ENCODE measurements at regions not wholly inside any gene's neighbourhood (a gene's known extent, or its start where the extent isn't known, plus 50 kb on each side); places are given as distances from the start of the nearest gene placed in this dataset.

DNA sequence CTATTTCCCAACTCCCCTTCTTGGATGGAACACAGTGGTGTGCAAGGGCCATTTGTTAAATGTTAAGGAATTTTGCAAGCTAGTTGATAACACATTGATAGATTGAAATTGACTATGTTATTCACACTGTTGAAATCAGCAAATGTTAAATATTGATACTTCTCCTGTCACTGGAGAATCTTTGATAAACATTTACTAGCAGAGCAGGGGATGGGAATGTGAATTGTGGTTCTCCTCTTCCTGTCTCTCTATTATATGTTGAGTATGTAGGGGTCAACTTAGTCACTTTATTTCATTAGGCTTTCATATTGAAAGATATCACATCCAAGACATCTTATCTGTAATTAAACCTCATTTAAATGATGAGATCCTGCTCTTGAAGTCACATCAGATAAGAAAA lies 533.9 kb downstream of the TLR4 start:
- no peaks in the 10 kb centered on the region for H3K4me1 ChIP-seq
- H3K4me2 ChIP-seq: no peak overlapping the region
- H3K9me3 ChIP-seq: peaks cover 14% of the 10 kb centered on the region
- no peak overlapping the region for H3K27ac ChIP-seq
- ATAC-seq (no peak), DNase-seq (ENCODE audit: low read depth in 1 of 2, low spot score in 1 of 2) (no peak), FAIRE-seq (no peak)
- H3K4me3 ChIP-seq: no peak overlapping the region
- ChIA-PET CTCF (no interaction called here), POLR2A (no interaction called here)
- TF ChIP-seq HOXB5 (CRISPR knock-in tag; IDR thresholded peaks at IDR 0.05): no peak
- TF ChIP-seq CBX8 (IDR thresholded peaks at IDR 0.05): no peak
- TF ChIP-seq EHMT2 (IDR thresholded peaks at IDR 0.05; ENCODE audit: low read depth): no peak
- no peak for TF ChIP-seq ZNF302 (CRISPR knock-in tag; IDR thresholded peaks at IDR 0.05)
- TF ChIP-seq MAZ (IDR thresholded peaks at IDR 0.05; ENCODE audit: borderline replicate concordance, low read depth, low read length): no peak
- TF ChIP-seq, protein P1, sequence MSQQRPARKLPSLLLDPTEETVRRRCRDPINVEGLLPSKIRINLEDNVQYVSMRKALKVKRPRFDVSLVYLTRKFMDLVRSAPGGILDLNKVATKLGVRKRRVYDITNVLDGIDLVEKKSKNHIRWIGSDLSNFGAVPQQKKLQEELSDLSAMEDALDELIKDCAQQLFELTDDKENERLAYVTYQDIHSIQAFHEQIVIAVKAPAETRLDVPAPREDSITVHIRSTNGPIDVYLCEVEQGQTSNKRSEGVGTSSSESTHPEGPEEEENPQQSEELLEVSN (IDR thresholded peaks at IDR 0.05; ENCODE audit: borderline replicate concordance, low read depth): no peak
- TF ChIP-seq ZFP36 (IDR thresholded peaks at IDR 0.05; ENCODE audit: borderline replicate concordance, partially characterized antibody): no peak
- TF ChIP-seq KDM1A (IDR thresholded peaks at IDR 0.05; ENCODE audit: low read depth): no peak
- no peak for TF ChIP-seq ESRRA (IDR thresholded peaks at IDR 0.05; ENCODE audit: borderline replicate concordance, low read length)
- no peak for TF ChIP-seq SMC3 (IDR thresholded peaks at IDR 0.05)
- TF ChIP-seq MYC (IDR thresholded peaks at IDR 0.05; ENCODE audit: borderline replicate concordance, low read length): no peak
- no peak for TF ChIP-seq EHF (CRISPR knock-in tag; IDR thresholded peaks at IDR 0.05)
- TF ChIP-seq JUNB (IDR thresholded peaks at IDR 0.05): no peak
- no peak for TF ChIP-seq RCOR1 (IDR thresholded peaks at IDR 0.05; ENCODE audit: low read depth, low read length)
- no peak for TF ChIP-seq BHLHE40 (IDR thresholded peaks at IDR 0.05; ENCODE audit: low read depth, low read length)
- no peak for TF ChIP-seq HDAC2 (IDR thresholded peaks at IDR 0.05)
- TF ChIP-seq HEYL (CRISPR knock-in tag; IDR thresholded peaks at IDR 0.05): no peak

DNA sequence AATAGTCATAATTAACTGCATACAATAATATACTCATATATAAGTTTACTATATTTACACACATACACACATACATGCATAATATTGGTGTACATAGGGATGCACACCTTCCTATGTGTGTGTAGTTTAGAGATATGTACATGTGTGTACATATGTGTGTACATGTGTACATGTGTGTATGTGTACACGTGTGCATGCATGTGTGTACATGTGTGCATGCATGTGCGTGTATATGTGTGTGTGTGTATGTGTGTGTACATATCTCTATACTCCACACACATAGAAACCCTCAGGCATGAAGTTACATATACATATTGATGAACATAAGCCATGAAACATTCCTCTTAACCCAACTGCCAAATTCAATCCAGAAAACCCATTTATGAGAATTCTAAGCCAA lies 547.8 kb downstream of the TLR4 start:
- no peak for ATAC-seq
- Histone ChIP-seq H3K27ac (no peak overlapping the region), H3K4me1 (no peaks in the 10 kb centered on the region), H3K4me2 (no peak overlapping the region), H3K9me3 (peaks cover 9% of the 10 kb centered on the region), H3K4me3 (no peak overlapping the region)
- POLR2A ChIA-PET: no interaction called here
- FAIRE-seq: no peak
- no peak for DNase-seq (ENCODE audit: low read depth in 1 of 2, low spot score in 1 of 2)
- TF ChIP-seq HEYL (CRISPR knock-in tag; IDR thresholded peaks at IDR 0.05) (no peak), RCOR1 (IDR thresholded peaks at IDR 0.05; ENCODE audit: low read depth, low read length) (no peak)
- TF ChIP-seq, protein P2, sequence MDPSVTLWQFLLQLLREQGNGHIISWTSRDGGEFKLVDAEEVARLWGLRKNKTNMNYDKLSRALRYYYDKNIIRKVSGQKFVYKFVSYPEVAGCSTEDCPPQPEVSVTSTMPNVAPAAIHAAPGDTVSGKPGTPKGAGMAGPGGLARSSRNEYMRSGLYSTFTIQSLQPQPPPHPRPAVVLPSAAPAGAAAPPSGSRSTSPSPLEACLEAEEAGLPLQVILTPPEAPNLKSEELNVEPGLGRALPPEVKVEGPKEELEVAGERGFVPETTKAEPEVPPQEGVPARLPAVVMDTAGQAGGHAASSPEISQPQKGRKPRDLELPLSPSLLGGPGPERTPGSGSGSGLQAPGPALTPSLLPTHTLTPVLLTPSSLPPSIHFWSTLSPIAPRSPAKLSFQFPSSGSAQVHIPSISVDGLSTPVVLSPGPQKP (IDR thresholded peaks at IDR 0.05; ENCODE audit: low read depth, low read length): no peak
- 38% methylated on average over 2 of the region's 2 CpGs for WGBS (ENCODE audit: missing lambda C conversion rate)
- CTCF ChIA-PET: no interaction called here

DNA sequence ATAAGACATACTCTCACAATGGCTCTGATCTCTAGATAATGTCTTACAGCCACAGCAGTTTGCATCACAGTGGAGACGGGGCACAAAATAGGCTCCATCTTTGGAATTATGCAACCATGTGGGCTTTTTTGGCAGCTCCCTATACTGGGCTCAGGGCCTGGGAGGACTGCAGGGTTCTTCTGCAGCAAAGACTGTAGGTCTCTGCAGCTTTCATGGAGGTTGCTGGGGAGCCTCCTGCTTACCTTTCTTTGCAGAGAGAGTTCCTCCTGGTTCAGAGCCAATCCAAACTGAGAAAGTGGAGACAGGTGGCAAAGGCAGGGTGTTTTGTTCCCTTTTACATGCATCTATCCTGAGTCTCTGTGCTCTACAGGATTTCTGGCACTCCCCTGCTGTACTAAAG lies 558.0 kb downstream of the TLR4 start:
- POLR2A ChIA-PET: no interaction called here
- no peak for DNase-seq (ENCODE audit: low read depth in 1 of 2, low spot score in 1 of 2)
- H3K9me3 ChIP-seq: peaks cover 7% of the 10 kb centered on the region; the same call in 1 of the 3 replicates
- TF ChIP-seq RCOR1 (IDR thresholded peaks at IDR 0.05; ENCODE audit: low read depth, low read length) (no peak), RAD21 (conservative IDR thresholded peaks at IDR 0.05 in 1 of 2, IDR thresholded peaks at IDR 0.05 in 1 of 2) (no peak), KDM5A (IDR thresholded peaks at IDR 0.05) (no peak)
- H3K27ac ChIP-seq: no peak overlapping the region
- CTCF ChIA-PET: no interaction called here
- ATAC-seq: no peak
- no peaks in the 10 kb centered on the region for H3K4me1 ChIP-seq
- H3K4me3 ChIP-seq: no peak overlapping the region
- WGBS (ENCODE audit: missing lambda C conversion rate): 10% methylated on average over 1 of the region's 1 CpG
- no peak overlapping the region for H3K4me2 ChIP-seq
- FAIRE-seq: no peak

DNA sequence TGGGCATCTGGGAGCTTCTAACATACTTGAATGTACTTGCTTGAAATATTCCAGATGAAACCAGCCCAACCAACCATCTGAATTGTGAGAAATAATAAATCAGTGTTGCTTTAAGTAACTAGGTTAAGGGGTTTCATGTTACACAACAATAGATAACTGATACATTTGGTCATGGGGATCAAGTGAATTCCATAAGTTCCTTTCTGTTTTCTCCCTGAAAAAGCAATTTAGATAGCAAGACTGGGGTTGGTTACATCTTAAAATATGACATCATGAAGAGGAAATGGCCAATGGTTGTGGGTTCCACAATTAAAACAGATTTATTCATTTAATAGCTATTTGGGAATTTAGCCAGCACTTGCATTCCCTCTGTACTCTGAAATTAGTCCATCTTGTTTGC lies 559.7 kb downstream of the TLR4 start:
- DNase-seq (ENCODE audit: low read depth in 1 of 2, low spot score in 1 of 2) (no peak), ATAC-seq (no peak), FAIRE-seq (no peak)
- CTCF ChIA-PET: interaction anchor here (0.7 kb wide), 1 partner anchor 69 kb away, joined by 3 read pairs; no protein-coding TSS in a partner anchor
- POLR2A ChIA-PET: no interaction called here
- Histone ChIP-seq H3K9me3 (peaks cover 4% of the 10 kb centered on the region; the same call in 1 of the 3 replicates), H3K27ac (no peak overlapping the region), H3K4me3 (no peak overlapping the region), H3K4me1 (no peaks in the 10 kb centered on the region), H3K4me2 (no peak overlapping the region)
- TF ChIP-seq, protein P3, sequence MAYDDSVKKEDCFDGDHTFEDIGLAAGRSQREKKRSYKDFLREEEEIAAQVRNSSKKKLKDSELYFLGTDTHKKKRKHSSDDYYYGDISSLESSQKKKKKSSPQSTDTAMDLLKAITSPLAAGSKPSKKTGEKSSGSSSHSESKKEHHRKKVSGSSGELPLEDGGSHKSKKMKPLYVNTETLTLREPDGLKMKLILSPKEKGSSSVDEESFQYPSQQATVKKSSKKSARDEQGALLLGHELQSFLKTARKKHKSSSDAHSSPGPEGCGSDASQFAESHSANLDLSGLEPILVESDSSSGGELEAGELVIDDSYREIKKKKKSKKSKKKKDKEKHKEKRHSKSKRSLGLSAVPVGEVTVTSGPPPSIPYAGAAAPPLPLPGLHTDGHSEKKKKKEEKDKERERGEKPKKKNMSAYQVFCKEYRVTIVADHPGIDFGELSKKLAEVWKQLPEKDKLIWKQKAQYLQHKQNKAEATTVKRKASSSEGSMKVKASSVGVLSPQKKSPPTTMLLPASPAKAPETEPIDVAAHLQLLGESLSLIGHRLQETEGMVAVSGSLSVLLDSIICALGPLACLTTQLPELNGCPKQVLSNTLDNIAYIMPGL (CRISPR knock-in tag; IDR thresholded peaks at IDR 0.05; ENCODE audit: borderline replicate concordance): no peak
- TF ChIP-seq ZNF302 (CRISPR knock-in tag; IDR thresholded peaks at IDR 0.05) (no peak), BHLHE40 (IDR thresholded peaks at IDR 0.05; ENCODE audit: low read depth, low read length) (no peak)

Data from A549 (cell line).